ENCODE measurements at regions not wholly inside any gene's neighbourhood (a gene's known extent, or its start where the extent isn't known, plus 50 kb on each side); places are given as distances from the start of the nearest gene placed in this dataset.
A peak's percentile ranks its signal among the peaks of the same experiment; 100 is the strongest.

DNA sequence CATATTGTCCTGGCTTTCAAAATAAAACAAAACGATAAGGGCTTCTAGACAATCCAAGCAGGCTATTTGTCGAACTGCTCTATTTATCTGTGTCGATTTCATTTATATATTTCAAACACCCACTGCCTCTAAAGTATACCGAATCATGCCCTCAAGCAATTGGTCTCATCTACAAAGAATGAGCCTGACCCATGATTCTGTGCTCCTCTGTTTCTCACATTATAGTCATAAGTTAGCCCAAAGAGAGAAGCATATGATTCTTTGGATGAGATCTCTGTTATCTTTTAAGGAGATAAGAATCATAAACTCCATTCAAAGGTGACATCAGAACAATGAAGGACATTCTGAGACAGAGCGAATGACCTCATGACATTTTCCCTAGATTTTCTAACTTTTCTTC, 191.1 kb downstream of the MAP2K6 start:
- no peak for DNase-seq

DNA sequence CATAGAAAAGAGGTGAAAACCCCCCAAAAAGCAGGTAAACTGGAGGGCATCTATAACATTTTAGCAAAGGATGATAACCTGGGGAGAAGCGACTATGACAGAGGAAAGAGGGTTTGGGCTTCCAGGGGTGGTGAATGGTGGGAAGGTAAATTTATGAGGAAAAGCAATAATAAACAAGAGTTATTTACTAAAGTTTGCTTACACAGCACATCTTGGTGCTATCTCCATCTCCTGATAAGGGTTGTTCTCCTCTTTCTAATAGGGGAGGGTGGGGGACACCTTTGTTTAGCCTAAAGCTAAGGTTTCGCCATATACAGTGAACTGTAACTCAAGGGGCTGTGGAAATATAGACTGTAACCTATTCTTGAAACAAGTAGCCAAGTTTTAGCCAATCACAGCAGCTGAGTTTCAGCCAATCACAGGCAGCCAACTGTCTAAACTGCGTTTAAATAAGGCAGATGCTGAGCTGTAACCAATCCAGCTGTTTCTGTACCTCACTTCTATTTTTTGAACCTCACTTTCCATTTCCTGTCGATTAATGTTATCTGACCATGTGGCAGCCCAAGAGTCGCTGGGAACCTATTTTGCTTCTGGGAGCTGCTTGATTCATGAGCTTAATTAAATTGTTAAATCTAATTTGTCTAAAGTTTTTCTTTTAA, 191.8 kb downstream of the MAP2K6 start:
- no peak for DNase-seq

DNA sequence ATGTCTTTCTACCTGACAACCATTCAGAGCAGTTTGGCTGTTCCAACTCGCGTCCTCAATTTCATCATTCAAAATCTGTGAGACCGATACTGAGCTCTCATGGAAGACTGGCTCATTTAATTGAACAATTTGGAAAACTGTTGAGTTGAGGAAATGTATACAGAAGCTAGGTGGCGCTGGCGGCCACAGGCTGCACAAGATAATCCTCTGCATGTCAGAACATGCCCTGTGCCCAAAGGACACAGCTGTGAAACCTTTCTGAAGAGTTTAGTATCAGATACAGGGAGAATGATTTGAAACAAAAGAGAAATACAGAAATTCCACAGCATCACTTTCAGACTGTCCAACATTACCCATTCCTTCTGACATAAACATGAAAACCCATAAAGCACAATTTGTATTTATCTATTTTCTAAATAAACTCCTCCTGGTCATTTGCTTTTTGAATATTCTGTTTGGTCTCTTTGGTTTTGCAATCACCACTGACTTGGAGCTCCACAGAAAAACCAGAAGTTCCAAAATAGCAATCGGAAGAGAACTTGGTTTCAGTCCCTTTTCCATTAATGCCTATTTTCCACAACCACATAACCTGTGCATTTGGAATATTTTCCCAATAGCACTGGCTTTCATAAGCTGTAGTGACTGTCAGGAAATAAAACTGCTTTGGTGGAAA, 192.8 kb downstream of the MAP2K6 start:
- peak; percentile 51 to 62 for DNase-seq

DNA sequence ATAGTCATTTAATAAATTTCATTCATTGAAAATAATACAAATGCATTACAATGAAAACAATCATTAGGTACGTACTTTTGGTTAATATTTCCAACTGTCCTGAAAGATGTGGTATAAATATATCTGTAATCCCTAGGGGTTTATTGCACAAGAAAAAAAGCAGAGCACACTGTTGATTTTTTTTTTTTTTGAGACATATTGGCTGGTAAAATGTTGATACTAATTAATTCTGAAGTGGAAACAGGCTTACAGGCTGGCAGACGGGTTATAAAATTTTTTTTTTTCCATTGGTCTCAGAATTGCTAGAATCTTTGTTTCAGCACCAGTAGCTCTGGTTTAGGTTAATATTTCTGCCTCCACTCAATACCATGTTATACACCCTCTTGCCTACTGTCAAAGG, 193.6 kb downstream of the MAP2K6 start:
- no peak for DNase-seq

DNA sequence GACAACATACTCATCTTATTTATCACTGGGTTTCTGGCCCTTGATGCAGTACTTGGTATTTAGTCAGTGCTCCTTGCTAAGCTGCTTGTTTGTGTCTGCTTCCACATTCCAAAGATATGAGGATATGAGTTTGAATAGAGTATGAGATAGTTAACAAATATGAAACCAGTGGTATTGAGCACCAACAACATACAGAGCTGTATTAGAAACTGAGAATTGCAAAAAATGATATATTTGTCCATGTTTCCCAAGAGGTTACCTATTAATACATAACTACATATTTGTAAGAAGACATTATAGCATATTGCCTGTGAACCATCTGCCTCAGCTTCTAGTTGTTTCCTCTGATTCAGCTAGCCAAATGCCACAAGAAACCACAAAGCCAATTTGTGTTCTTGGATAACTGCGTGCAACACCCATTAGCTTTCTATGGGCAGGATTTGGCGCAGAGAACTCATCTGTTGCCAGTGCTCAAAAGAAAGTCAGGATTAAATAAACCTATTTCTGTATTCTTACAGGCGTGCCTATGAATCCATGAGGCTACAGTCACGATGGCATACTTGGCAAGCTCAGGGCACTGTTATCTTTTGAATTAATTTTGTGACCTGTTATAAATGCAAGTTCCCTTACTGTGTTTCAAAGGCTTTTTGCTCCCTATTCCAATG, 194.4 kb downstream of the MAP2K6 start:
- DNase-seq, result no peak

DNA sequence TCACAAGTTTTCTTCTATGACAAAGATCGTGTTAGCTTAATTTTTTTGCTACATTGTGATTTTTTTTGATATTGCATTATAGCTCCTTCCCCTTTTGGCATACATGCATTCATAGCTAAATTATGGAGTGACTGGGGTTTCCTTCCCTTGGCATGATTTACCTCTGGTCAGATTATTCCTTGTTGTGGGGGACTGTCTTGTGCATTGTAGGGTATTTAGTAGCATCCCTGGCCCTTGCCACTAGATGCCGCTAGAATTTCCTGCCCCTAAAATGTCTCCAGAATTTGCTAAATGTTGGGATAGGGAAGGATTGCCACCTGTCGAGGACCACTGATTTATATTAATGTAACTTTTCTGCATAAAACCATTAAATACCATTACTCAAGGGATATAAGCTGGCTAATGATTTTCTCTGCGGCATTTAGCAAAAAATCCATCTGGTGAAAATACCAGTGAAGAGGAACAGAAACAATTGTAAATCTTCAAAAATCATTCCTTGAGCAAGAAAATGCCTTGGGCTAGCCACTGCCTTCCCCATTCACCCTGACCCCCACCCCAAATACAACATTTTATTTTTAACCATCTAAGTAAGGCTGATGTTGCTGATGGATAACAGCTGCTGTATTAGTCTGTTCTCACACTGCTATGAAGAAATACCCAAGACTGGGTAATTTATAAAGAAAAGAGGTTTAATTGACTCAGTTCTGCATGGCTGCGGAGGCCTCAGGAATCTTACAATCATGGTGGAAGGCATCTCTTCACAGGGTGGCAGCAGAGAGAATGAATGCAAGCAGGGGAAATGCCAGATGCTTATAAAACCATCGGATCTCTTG, 195.2 kb downstream of the MAP2K6 start:
- DNase-seq, result peak in 1 of 2 experiments; percentile 6

DNA sequence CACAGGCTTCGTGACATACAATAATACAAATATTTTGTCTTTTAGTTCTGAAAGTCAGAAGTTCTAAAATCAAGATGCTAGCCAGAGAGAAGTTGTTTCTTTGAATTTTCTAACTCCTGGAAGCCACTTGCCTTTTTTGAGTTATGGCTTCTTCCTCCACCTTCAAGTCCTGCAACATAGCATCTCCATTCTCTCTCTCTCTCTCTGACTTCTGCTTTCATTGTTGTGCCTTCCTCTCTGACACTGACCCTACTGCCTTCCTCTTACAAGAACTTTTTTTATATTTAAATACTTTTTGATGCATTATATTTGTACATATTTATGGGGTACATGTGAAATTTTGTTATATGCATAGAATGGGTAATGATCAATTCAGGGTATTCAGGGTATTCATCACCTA, 205.9 kb downstream of the MAP2K6 start:
- no peak for DNase-seq

DNA sequence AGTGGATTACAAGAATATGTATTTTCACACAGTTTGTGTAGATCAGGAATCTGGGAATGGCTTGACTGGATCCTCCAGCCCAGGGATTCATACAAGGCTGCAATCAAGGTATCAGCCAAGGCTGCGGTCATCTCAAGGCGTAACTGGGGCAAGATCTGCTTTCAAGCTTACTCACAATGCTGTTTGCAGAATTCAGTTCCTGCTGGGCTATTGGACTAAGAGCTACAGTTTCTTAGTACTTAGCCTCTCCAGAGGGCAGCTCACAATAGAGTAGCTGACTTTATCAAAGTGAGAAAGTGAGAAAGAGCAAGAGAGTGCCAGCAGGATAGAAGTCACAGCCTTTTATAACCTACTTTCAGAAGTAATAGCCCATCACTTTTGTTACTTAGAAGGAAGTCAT, 211.0 kb downstream of the MAP2K6 start:
- DNase-seq, result no peak

DNA sequence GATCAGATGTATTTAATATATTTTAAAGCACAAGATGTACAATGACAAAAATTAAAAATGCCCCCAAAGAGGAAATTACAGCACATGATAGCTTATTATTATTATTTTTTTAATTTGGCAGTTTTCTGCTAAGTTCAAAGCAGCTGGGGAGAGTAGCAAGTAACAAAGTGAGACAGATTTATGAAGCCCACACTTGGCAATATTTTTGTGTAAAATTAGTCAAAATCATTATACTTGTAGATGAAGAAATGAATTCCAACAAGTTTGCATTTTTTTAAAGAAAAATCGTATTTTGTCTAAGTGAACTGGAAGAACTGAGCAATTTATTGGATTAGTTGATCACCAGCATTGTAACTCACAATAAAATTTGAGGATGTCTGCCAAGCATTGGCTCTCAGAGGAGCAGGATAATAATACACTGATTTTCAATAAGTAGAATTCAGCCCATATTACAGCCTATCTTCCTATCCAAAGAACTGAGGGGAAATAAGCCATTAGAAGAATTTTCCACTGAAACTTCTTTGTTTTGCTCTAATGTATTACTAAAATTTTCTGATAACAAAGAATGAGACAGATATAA, 215.6 kb downstream of the MAP2K6 start:
- no peak for DNase-seq

DNA sequence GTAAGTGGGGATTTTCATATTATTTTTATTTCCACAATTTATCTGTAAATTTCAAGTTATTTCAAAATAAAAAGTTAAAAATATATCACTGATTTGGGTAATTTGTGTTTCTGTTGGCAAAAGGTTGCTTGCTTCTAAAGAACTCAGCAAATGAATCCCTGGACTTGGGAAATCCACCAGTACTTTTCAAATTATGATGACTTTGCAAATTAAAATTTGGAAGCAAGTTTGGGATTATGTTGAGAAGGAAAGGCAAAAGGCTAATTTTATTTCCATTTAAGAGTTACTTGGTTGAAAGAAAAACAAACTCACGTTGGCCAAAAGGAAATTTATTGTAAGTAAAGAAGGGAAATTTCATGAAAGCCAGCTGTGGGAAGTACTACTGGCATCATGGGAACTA, 220.3 kb downstream of the MAP2K6 start:
- DNase-seq, result no peak

DNA sequence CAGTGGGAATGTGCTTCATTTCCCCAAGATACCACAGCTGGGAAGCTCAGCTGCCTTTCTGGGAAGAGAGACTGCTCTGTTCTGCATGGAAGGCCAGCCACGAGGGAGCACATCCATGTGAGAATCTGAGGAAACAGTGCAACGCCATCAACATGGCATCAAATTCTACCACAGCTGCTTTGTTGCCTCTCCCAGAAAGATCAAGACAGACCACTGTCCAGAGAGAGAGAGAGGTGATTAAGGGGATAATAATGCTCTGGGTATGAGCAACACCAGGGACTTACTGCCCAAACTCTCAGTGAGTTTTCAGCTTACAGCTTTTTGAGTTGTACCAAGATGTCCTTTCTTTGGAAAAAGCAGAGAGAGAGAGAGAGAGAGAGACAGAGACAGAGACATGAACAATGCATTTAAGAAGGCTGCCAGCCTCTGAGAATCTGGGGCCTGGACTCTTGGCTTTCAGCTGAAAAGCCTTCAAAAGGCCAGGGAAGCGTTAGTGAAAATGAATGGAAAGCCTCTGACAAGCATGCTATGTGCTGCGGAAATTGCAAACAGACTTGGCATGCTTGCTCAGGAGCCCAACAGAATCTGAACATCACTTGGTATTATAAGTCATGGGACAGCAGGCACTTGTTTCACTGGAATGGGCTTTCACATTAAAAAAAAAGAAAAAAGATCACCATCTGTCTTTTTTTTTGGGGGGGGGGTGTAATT, 223.1 kb downstream of the MAP2K6 start:
- DNase-seq, result no peak

DNA sequence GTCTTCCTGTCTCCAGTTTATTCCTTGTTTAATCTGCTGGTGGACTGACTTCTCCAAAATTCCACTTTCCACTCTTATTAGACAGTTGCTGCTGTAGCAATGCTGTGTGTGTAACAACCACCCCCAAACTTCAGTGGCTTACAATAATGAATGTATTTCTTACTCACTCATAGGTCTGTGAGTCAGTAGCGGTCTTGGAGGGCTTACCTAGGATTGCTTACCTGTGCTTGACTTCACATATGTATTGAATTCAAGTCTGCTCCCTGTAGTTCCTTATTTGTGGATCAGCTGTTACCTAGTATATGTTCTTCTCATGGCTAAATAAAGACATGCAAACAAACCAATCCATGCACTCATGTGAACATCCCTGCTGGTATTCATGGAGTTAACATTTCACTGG, 224.6 kb downstream of the MAP2K6 start:
- DNase-seq, result no peak

DNA sequence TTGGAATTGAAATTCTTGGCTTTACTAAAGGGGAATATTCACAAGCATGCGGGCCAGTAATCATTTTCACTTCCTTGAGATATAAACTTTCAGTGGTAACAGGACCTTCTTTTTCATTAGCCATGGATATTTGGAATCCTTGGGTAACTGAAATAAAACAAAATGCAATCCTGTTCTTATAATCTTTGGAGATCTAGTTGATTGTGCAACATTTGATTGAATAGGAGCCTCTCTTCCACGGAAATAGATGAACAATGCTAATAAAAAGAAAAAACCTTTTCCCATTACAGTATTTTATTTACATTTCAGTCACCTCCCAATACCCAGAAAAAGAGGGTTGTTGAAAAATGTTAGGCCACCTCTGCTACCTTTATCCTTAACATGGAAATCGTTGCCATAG, 225.6 kb downstream of the MAP2K6 start:
- no peak for DNase-seq

DNA sequence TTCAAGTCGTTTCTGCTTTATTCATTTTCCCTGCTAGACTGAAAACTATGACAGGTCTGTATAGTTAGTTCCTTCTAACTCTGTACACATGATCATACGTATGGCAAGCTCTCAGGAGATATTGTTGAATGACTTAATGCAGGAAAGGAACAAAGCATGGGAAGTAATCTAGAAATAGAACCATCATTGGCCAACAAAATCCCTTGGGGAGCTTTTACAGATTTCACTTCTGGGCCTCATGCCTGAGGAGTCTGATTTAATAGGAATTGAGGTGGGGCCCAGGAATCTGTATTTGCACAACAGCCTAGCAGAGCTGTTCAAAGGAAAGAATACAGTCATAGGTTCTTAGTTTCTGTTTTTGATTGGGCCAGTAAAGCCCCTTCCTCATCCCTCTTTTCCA, 229.2 kb downstream of the MAP2K6 start:
- no peak for DNase-seq

DNA sequence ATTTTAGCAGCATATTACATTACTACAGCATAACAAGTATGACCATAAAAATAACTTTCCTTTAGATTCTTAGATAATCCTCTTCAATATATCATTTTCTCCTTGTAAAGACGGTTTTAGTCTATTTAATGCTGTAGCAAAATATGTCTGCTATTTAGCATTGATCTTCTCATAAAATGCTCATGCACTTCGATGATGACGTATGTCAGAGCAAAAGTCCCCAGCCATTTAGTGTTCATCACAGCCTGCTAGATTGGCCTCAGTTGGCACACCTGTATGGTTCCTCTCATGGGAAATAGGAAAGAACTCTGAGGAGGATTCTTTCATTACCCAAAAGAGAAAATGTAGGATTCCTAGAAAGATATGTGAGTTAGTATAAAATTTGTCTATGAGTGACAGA, 232.2 kb downstream of the MAP2K6 start:
- DNase-seq, result no peak

DNA sequence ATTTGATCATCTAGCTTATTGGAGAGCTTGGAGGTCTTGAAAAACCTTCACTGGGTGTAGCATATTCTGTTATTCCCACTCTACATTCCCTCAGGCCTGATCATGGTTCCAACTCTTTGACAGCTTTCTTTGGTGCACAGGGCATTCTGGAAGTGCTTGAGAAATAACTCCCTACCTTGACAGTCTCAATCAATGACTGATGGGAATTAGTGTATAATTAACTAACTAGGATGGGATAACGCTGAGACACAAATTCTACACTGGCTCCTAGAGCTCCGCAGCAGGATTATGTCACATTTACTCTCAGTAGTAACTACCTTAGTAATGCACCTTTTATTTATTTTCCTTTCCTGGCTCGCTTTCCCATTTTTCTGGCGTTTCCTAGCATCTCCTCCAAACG, 236.4 kb downstream of the MAP2K6 start:
- no peak for DNase-seq

DNA sequence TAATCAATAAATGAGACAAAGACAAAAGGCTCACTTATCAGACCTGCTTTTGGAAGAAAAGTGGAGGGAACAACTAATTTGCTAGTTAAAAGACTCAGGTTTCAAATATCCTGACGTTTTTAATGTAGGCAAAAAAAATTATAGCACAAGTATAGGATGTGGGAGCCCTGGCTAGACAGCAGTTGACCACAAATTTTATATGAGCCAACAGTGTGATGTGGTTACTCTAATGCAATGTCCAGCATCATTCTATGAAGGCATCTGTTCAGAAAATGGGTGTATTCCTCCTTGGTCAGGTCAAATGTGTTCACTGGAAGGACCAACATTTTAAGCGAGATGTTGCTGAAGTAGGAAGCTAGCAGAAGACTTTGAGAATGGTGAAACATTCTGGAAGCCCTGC, 237.4 kb downstream of the MAP2K6 start:
- DNase-seq, result no peak

DNA sequence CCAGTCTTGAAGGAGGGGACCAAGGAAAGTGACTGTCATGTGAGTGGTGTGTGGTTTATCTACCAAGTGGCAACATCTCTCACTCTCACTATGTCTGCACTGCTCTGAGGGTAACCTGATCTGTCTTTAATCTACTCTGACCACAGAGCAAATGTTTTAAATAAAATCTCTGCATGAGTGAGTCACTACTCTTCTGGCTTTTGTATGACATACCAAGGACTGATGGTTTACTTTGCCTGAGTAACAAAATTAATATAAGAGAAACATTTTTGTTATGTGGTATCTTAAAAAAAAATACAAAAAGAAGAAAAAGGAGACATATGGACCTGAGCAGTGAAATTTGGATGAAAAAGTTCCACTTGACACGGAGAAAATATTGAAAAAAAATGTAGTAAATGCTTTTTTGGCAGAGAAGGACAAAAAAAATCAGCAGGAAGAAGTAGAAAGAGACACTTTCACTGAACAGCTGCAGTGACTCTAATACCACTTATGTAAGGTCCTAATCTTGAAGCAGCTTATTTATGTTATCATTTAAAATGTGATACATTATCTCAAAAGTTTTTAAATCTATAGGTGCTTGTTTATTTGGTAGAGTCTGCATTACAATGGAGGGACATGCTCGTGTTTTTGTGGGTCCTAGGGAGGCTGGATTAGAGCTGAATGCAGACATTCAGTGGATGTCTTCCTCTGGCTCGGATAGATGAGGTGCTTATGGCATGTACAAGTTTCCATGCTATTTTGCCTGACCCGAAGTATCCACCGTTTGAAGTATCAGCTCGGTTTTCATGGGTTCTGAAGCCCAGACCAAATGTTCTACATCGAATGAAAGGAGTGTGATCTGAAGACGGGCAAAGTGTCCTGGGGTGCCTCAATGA, 240.7 kb downstream of the MAP2K6 start:
- no peak for DNase-seq

DNA sequence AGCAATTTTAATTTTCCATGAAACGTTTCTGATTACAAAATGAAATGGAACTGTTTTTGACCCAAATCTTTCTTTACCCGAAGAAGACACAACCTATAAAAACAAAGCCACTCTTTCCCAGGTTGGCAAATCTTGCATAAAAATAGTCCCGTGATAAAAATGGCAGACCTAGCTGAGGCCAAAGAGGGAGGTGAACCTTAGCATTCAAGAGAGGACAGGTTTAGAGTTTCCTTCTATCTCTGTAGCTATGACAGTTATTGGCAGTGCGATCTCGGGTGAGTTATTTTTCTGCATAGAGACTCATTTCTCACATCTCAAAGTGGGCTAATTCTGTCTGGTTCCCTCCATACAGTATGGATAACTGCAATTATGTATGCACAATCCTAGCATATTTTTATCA, 241.4 kb downstream of the MAP2K6 start:
- DNase-seq, result no peak

DNA sequence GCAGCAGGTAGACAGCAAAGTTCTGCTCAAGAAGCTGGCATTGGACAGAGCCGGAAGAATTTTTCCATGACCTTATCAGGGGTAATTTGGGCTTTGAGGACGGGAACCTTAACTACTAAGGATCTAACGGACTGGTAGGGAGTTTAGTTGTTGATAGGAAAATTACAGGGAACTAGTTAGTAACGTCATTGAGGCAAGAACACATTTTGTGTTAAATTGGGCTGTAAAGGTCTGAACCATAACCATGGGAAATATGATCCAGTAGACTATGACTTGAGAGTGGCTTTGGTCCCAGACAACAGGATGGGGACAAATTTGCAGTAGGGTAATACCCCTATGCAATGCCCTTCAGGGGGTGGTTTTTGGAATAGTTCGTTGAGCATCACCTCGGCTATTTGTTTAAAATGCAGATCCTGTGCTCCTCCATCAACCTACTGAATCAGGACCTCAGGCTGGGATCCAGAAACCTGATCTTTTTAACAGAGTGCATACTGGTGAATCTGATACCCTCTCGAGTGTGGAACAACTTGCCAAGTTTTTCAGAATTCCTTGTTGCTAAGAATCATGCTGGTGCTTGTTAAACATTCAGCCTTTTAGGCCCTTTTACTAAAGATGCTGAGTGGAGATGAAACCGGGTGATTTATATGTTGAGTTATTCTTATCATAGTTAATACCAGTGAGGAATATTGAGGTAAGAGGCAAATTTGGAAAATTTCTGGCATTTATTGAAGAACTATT, 255.1 kb downstream of the MAP2K6 start:
- DNase-seq, result no peak

DNA sequence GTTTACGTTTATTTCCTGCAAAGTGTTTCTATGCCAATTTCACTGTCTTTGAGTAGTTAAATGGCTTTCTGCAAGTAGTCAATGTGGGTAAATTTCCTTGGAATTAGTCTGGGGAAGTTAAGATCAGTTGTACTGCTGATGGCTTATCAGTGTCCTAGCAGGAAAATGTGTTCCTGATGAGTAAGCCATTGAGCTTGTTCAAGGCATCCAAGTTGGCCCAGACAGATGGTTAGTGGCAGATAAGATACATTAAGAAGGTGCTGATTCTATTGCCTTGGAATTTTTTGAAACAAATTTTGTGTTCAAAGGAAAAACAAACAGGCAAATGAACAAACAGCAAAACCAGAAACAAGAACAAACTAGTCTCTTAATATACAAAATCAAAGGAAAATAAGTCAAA, 258.4 kb downstream of the MAP2K6 start:
- DNase-seq, result no peak

Measured in AML-193 (cell line).